ENCODE measurements at regions not wholly inside any gene's neighbourhood (a gene's known extent, or its start where the extent isn't known, plus 50 kb on each side); places are given as distances from the start of the nearest gene placed in this dataset.

DNA sequence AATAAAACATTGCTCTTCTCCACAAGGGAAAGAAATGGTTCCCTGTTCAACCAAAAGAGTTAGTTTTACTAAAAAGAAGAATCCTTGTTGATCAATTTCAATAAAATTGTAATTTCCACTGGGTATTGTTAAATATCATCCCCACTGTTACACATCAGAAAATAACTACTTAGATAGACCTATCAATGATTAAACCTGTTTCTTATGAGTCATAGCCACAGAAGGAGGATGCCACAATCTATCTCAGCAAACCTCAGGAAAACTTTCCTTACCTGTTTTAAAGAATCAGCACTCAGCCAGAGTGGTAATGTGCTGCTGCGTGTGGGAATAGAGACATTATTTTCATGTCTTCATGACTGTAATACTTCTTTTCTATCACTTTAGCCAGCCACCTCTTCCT is 72.5 kb upstream of the RPS4Y2 start:
- Histone ChIP-seq H3K36me3 (ENCODE audit: control insufficient read depth in 1 of 2, insufficient read depth in 2 of 2, low read length in 2 of 2) (no peaks in the 10 kb centered on the region), H3K79me2 (ENCODE audit: insufficient read depth, low read length) (no peaks in the 10 kb centered on the region), H3K4me2 (ENCODE audit: low read length) (no peak overlapping the region), H3K4me3 (replicated peaks in 1 of 2; ENCODE audit: low read depth in 1 of 2, low read length in 2 of 2) (no peak overlapping the region), H3K9me2 (ENCODE audit: insufficient read depth) (no peaks in the 10 kb centered on the region), H3K9me3 (ENCODE audit: control insufficient read depth in 1 of 2, insufficient read depth in 1 of 2, low read depth in 1 of 2, low read length in 2 of 2) (no peaks in the 10 kb centered on the region), H3K27me3 (ENCODE audit: insufficient read depth, low read length) (no peaks in the 10 kb centered on the region), H3K4me1 (ENCODE audit: control insufficient read depth in 1 of 2, insufficient read depth in 2 of 2, low read length in 2 of 2) (no peaks in the 10 kb centered on the region), H4K20me1 (ENCODE audit: insufficient read depth) (no peaks in the 10 kb centered on the region), H2AFZ (ENCODE audit: low read depth, low read length, poor library complexity, severe bottlenecking) (no peak overlapping the region), H3K27ac (ENCODE audit: low read depth, low read length) (no peak overlapping the region), H3K9ac (ENCODE audit: low read length) (no peak overlapping the region)
- ATAC-seq: no peak
- DNase-seq (ENCODE audit: low read depth, low spot score): no peak
- ChIA-PET RAD21 (ENCODE audit: low non-redundant PET in 1 of 2, low total read pairs in 2 of 2, uncharacterized antibody in 2 of 2, unreplicated experiment in 2 of 2) (no interaction called here), POLR2A (no interaction called here), CTCF (no interaction called here)
- no TSS peak for BruUV-seq (replicated peaks)
- intact Hi-C loops (cut with micrococcal nuclease): no loop called here
- no peak for TF ChIP-seq JUND (IDR thresholded peaks at IDR 0.05)
- no peak for TF ChIP-seq EZH2phosphoT487 (IDR thresholded peaks at IDR 0.05; ENCODE audit: borderline replicate concordance)
- TF ChIP-seq ZNF274 (IDR thresholded peaks at IDR 0.05; ENCODE audit: low read depth, low read length): no peak
- TF ChIP-seq SRF (IDR thresholded peaks at IDR 0.05; ENCODE audit: low read depth): no peak
- TF ChIP-seq ZFX (IDR thresholded peaks at IDR 0.05): no peak
- no peak for TF ChIP-seq EZH2 (IDR thresholded peaks at IDR 0.05)
- TF ChIP-seq, protein P1, sequence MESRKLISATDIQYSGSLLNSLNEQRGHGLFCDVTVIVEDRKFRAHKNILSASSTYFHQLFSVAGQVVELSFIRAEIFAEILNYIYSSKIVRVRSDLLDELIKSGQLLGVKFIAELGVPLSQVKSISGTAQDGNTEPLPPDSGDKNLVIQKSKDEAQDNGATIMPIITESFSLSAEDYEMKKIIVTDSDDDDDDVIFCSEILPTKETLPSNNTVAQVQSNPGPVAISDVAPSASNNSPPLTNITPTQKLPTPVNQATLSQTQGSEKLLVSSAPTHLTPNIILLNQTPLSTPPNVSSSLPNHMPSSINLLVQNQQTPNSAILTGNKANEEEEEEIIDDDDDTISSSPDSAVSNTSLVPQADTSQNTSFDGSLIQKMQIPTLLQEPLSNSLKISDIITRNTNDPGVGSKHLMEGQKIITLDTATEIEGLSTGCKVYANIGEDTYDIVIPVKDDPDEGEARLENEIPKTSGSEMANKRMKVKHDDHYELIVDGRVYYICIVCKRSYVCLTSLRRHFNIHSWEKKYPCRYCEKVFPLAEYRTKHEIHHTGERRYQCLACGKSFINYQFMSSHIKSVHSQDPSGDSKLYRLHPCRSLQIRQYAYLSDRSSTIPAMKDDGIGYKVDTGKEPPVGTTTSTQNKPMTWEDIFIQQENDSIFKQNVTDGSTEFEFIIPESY (IDR thresholded peaks at IDR 0.05; ENCODE audit: extremely low read depth, insufficient replicate concordance, low read length): no peak
- no peak for TF ChIP-seq YY1 (IDR thresholded peaks at IDR 0.05; ENCODE audit: extremely low read depth, insufficient replicate concordance, low read depth, low read length)
- no peak for TF ChIP-seq SIN3A (IDR thresholded peaks at IDR 0.05; ENCODE audit: low read depth)
- TF ChIP-seq, protein P2, sequence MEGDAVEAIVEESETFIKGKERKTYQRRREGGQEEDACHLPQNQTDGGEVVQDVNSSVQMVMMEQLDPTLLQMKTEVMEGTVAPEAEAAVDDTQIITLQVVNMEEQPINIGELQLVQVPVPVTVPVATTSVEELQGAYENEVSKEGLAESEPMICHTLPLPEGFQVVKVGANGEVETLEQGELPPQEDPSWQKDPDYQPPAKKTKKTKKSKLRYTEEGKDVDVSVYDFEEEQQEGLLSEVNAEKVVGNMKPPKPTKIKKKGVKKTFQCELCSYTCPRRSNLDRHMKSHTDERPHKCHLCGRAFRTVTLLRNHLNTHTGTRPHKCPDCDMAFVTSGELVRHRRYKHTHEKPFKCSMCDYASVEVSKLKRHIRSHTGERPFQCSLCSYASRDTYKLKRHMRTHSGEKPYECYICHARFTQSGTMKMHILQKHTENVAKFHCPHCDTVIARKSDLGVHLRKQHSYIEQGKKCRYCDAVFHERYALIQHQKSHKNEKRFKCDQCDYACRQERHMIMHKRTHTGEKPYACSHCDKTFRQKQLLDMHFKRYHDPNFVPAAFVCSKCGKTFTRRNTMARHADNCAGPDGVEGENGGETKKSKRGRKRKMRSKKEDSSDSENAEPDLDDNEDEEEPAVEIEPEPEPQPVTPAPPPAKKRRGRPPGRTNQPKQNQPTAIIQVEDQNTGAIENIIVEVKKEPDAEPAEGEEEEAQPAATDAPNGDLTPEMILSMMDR (IDR thresholded peaks at IDR 0.05 in 2 of 3, conservative IDR thresholded peaks at IDR 0.05 in 1 of 3; ENCODE audit: borderline replicate concordance in 1 of 3, insufficient read depth in 1 of 3, low read depth in 2 of 3, low read length in 2 of 3): no peak
- no peak for TF ChIP-seq EGR1 (IDR thresholded peaks at IDR 0.05; ENCODE audit: low read depth)
